ENCODE measurements at regions not wholly inside any gene's neighbourhood (a gene's known extent, or its start where the extent isn't known, plus 50 kb on each side); places are given as distances from the start of the nearest gene placed in this dataset.

DNA sequence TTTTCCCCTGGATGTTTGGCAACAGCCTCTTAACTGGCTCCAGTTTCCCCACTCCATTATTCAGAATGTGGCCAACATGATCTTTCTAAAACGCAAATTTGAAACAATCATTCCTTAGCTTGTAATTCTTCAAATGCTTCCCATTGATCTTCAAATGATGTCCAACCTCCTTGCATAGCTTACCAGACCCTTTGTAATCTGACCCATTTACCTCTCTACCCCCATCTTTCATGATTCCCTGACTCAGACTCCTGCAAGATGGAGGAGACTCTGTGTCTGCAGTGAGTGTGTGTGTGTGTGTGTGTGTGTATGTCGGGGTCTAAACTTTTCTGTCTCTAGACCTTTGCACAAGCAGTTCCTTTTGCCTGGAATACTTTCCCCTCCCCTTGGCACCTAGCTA lies 515.7 kb upstream of the PROK2 start:
- no peaks in the 10 kb centered on the region for H3K9me3 ChIP-seq (ENCODE audit: control insufficient read depth, insufficient read depth, low read length)
- no peaks in the 10 kb centered on the region for H3K36me3 ChIP-seq (ENCODE audit: control insufficient read depth, insufficient read depth, low read length)
- peaks cover 14% of the 10 kb centered on the region for H3K4me1 ChIP-seq (ENCODE audit: control insufficient read depth, insufficient read depth, low read length)
- no peak for DNase-seq (ENCODE audit: low read depth in 4 of 6, low spot score in 6 of 6)
- H3K27me3 ChIP-seq (ENCODE audit: control insufficient read depth, insufficient read depth, low read length), result peaks cover 7% of the 10 kb centered on the region
- WGBS (ENCODE audit: insufficient coverage), result 80% methylated on average over 1 of the region's 2 CpGs
- H3K4me3 ChIP-seq (ENCODE audit: low read depth, low read length), result no peak overlapping the region
- no peak overlapping the region for H3K27ac ChIP-seq (ENCODE audit: low read depth, low read length)

DNA sequence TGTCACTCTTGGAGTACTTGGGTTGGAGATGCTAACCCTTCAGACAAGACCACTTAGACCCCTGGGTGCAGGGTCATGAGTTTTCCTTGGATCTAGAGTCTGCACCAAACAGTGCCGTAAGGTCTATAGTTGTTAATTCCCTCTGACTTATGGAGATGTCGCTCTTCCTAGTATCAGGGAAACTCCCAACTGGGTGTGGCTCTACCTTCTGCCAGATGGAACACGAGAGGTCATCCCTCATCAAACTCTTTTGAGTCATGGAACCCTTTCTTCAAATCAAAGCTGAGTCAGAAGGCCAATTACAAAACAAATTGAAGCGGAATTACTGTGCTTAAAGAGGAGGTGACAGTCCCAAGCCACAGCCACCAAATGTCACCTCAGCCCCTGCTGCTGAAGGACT lies 514.9 kb upstream of the PROK2 start:
- no peak for DNase-seq (ENCODE audit: low read depth in 4 of 6, low spot score in 6 of 6)
- Histone ChIP-seq H3K27me3 (ENCODE audit: control insufficient read depth, insufficient read depth, low read length) (peaks cover 6% of the 10 kb centered on the region), H3K4me1 (ENCODE audit: control insufficient read depth, insufficient read depth, low read length) (peaks cover 14% of the 10 kb centered on the region), H3K27ac (ENCODE audit: low read depth, low read length) (no peak overlapping the region), H3K36me3 (ENCODE audit: control insufficient read depth, insufficient read depth, low read length) (no peaks in the 10 kb centered on the region), H3K9me3 (ENCODE audit: control insufficient read depth, insufficient read depth, low read length) (no peaks in the 10 kb centered on the region), H3K4me3 (ENCODE audit: low read depth, low read length) (no peak overlapping the region)
- WGBS (ENCODE audit: insufficient coverage), result 100% methylated on average over 3 of the region's 4 CpGs

DNA sequence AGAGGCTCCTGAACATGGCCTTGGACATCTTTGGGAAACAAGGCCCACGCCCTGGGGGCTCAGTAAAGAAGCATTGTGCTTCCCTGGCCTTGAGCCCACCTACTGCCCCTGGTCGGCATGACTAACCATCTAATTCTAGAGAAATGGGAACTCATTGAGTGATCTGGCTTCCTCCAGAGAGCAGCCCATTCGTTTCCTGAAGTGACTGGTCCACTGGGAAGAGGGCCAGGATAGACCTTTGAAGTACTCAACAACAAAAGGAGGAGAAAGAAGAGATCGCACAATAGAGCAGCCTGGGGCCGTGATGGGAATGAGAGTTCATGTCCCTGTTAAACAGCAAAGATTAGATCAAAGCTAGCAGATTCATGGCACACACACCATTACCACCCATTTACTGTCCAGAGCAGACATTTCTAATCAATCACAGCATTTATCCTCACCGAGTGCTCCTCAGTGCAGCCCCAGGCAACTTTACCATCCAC lies 514.4 kb upstream of the PROK2 start:
- no peak overlapping the region for H3K27ac ChIP-seq (ENCODE audit: low read depth, low read length)
- peak in 1 of 6 donors; percentile 76 for DNase-seq (ENCODE audit: low read depth in 4 of 6, low spot score in 6 of 6)

DNA sequence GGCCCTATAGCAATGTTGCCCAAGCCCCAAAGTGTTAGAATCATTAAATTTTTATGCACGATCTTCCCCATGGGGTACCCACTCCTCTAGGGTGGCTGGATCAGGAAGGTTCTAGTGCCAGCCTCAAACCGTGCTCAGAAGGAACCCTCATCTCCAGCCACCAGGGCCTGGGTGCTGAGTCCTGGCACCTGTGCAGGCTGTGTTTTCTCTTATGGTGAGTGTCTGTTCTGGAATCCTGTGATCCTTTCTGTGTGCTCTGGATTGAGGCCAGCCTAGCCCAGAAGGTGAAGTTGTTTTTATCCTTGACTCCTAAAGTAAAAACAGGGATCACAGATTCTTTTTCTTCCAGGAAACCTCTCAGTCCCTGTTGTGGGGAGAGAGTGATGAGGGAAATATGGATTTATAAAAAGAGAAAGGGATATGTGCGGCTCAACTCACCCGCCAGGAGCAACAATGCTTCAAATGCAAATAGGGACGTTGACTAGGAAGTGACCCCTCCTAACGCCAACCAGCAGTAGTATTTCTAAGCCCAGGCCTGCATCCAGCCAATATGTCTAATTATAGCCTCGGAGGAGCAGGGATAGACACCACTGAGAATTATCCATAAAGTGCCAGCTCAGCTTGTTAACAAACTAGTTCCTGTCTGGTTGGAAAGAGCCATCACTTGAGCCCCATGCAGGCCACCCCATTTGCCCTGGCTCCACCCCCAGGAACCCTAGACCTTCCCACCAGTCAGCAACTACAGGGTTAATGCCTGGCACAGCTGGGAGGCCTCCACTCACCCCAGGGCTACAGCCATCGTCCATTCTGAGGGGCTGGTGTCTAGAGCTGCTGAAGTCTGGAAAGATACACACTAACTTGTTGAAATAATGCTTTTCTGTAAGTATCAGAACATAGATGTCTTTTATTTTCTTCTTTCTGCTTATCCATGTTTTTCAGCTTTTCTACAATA lies 513.5 kb upstream of the PROK2 start:
- 75% methylated on average over 5 of the region's 8 CpGs for WGBS (ENCODE audit: insufficient coverage)
- no peaks in the 10 kb centered on the region for H3K36me3 ChIP-seq (ENCODE audit: control insufficient read depth, insufficient read depth, low read length)
- H3K4me1 ChIP-seq (ENCODE audit: control insufficient read depth, insufficient read depth, low read length), result peaks cover 6% of the 10 kb centered on the region
- H3K27ac ChIP-seq (ENCODE audit: low read depth, low read length), result no peak overlapping the region
- peaks cover 4% of the 10 kb centered on the region for H3K27me3 ChIP-seq (ENCODE audit: control insufficient read depth, insufficient read depth, low read length)
- H3K9me3 ChIP-seq (ENCODE audit: control insufficient read depth, insufficient read depth, low read length), result no peaks in the 10 kb centered on the region
- no peak for DNase-seq (ENCODE audit: low read depth in 4 of 6, low spot score in 6 of 6)
- H3K4me3 ChIP-seq (ENCODE audit: low read depth, low read length), result no peak overlapping the region

More for the DNA sequence above, 514.4 kb upstream of the PROK2 start:
- H3K9me3 ChIP-seq (ENCODE audit: control insufficient read depth, insufficient read depth, low read length), result no peaks in the 10 kb centered on the region
- peaks cover 13% of the 10 kb centered on the region for H3K4me1 ChIP-seq (ENCODE audit: control insufficient read depth, insufficient read depth, low read length)
- no peaks in the 10 kb centered on the region for H3K36me3 ChIP-seq (ENCODE audit: control insufficient read depth, insufficient read depth, low read length)
- WGBS (ENCODE audit: insufficient coverage), result 29% methylated on average over 4 of the region's 6 CpGs
- no peak overlapping the region for H3K4me3 ChIP-seq (ENCODE audit: low read depth, low read length)
- H3K27me3 ChIP-seq (ENCODE audit: control insufficient read depth, insufficient read depth, low read length), result peaks cover 6% of the 10 kb centered on the region

DNA sequence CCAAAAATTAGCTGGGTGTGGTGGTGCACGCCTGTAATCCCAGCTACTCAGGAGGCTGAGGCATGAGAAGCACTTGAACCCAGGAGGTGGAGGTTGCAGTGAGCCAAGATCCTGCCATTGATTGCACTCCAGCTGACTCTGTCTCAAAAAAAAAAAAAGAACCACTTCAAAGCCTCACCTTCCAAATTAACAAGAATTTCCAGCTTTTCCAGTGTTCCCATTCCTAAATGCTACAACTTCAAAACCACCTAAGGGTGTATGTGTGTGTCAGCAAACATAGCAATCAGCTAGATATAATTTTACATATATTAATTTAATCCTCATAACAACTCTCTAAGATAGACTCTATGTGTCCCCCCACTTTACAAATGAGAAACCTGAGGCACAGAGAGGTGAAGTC lies 512.5 kb upstream of the PROK2 start:
- Histone ChIP-seq H3K27ac (ENCODE audit: low read depth, low read length) (no peak overlapping the region), H3K4me3 (ENCODE audit: low read depth, low read length) (no peak overlapping the region), H3K27me3 (ENCODE audit: control insufficient read depth, insufficient read depth, low read length) (peaks cover 5% of the 10 kb centered on the region), H3K4me1 (ENCODE audit: control insufficient read depth, insufficient read depth, low read length) (peaks cover 6% of the 10 kb centered on the region), H3K36me3 (ENCODE audit: control insufficient read depth, insufficient read depth, low read length) (no peaks in the 10 kb centered on the region), H3K9me3 (ENCODE audit: control insufficient read depth, insufficient read depth, low read length) (no peaks in the 10 kb centered on the region)
- WGBS (ENCODE audit: insufficient coverage), result 100% methylated on average over 1 of the region's 1 CpG
- DNase-seq (ENCODE audit: low read depth in 4 of 6, low spot score in 6 of 6), result no peak

- H3K4me3 ChIP-seq (ENCODE audit: low read depth, low read length), result no peak overlapping the region
- 83% methylated on average over 5 of the region's 8 CpGs for WGBS (ENCODE audit: insufficient coverage)
These were observed 511.6 kb upstream of the PROK2 start for GRCh38 chr3:72296477-72297111.

GRCh38 chr3:72295962-72296450 lies 511.1 kb upstream of the PROK2 start:
- Histone ChIP-seq H3K9me3 (ENCODE audit: control insufficient read depth, insufficient read depth, low read length) (no peaks in the 10 kb centered on the region), H3K27me3 (ENCODE audit: control insufficient read depth, insufficient read depth, low read length) (peaks cover 8% of the 10 kb centered on the region), H3K27ac (ENCODE audit: low read depth, low read length) (no peak overlapping the region), H3K4me1 (ENCODE audit: control insufficient read depth, insufficient read depth, low read length) (peaks cover 11% of the 10 kb centered on the region), H3K36me3 (ENCODE audit: control insufficient read depth, insufficient read depth, low read length) (no peaks in the 10 kb centered on the region), H3K4me3 (ENCODE audit: low read depth, low read length) (no peak overlapping the region)
- WGBS (ENCODE audit: insufficient coverage), result 63% methylated on average over 3 of the region's 7 CpGs
- DNase-seq (ENCODE audit: low read depth in 4 of 6, low spot score in 6 of 6), result peak in 2 of 6 donors; percentile 65 to 81

More at GRCh38 chr3:72296477-72297111, 511.6 kb upstream of the PROK2 start:
- H3K36me3 ChIP-seq (ENCODE audit: control insufficient read depth, insufficient read depth, low read length), result no peaks in the 10 kb centered on the region
- no peak overlapping the region for H3K27ac ChIP-seq (ENCODE audit: low read depth, low read length)
- H3K4me1 ChIP-seq (ENCODE audit: control insufficient read depth, insufficient read depth, low read length), result peaks cover 6% of the 10 kb centered on the region
- no peak for DNase-seq (ENCODE audit: low read depth in 4 of 6, low spot score in 6 of 6)
- peaks cover 8% of the 10 kb centered on the region for H3K27me3 ChIP-seq (ENCODE audit: control insufficient read depth, insufficient read depth, low read length)
- no peaks in the 10 kb centered on the region for H3K9me3 ChIP-seq (ENCODE audit: control insufficient read depth, insufficient read depth, low read length)

DNA sequence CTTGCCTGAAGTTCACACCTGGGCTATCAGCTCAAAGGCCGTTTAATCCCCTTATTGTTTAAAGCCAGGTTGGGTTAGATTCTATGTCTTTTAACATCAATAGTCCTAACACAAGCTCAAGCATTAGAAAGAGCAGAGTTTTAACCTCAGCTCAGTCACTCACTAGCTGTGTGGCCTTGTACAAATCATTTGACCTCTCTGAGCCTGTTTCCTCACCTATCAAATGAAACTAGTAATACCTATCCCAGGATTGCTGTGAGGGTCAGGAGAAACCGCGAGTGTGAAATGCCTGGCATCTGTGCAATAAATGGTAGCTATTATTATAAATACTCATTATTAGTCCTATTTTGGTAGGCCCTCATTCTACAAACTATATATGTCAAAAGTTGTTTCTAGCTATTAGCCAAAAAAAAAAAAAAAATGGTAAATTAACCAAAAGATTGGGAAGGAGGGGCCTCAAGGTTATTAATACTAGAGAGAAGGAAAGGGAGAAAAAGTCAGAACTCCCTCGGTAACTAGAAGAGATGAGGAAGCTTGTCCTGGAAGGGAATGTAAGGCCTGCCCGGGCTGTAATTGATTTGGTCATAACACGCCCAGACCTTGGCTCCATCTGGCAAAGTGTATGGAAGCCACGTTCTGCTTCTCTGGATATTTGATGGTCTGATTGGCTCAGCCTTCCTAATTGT lies 510.5 kb upstream of the PROK2 start:
- Histone ChIP-seq H3K4me1 (ENCODE audit: control insufficient read depth, insufficient read depth, low read length) (peaks cover 11% of the 10 kb centered on the region), H3K27me3 (ENCODE audit: control insufficient read depth, insufficient read depth, low read length) (peaks cover 8% of the 10 kb centered on the region), H3K4me3 (ENCODE audit: low read depth, low read length) (no peak overlapping the region), H3K9me3 (ENCODE audit: control insufficient read depth, insufficient read depth, low read length) (no peaks in the 10 kb centered on the region), H3K27ac (ENCODE audit: low read depth, low read length) (no peak overlapping the region), H3K36me3 (ENCODE audit: control insufficient read depth, insufficient read depth, low read length) (no peaks in the 10 kb centered on the region)
- no peak for DNase-seq (ENCODE audit: low read depth in 4 of 6, low spot score in 6 of 6)
- 79% methylated on average over 4 of the region's 7 CpGs for WGBS (ENCODE audit: insufficient coverage)

GRCh38 chr3:72290859-72291638 lies 506.1 kb upstream of the PROK2 start:
- H3K27ac ChIP-seq (ENCODE audit: low read depth, low read length), result no peak overlapping the region
- H3K4me3 ChIP-seq (ENCODE audit: low read depth, low read length), result no peak overlapping the region
- 67% methylated on average over 8 of the region's 10 CpGs for WGBS (ENCODE audit: insufficient coverage)
- H3K4me1 ChIP-seq (ENCODE audit: control insufficient read depth, insufficient read depth, low read length), result peaks cover 23% of the 10 kb centered on the region
- H3K9me3 ChIP-seq (ENCODE audit: control insufficient read depth, insufficient read depth, low read length), result no peaks in the 10 kb centered on the region
- peaks cover 24% of the 10 kb centered on the region for H3K27me3 ChIP-seq (ENCODE audit: control insufficient read depth, insufficient read depth, low read length)
- H3K36me3 ChIP-seq (ENCODE audit: control insufficient read depth, insufficient read depth, low read length), result no peaks in the 10 kb centered on the region
- DNase-seq (ENCODE audit: low read depth in 4 of 6, low spot score in 6 of 6), result no peak
